Right lobe of liver (tissue), 6 donors: ENCODE measurements at regions not wholly inside any gene's neighbourhood (a gene's known extent, or its start where the extent isn't known, plus 50 kb on each side); places are given as distances from the start of the nearest gene placed in this dataset.
"Not testable (repeated sequence)": the region's sequence is repeated elsewhere in the genome, so short reads cannot be mapped to it uniquely, and the experiment has no call there.

ENCODE experiments used
- ATAC-seq, 4 donors: fragments of 200-7000 bp; cut with Tn5 transposase; one replicate each; pipeline ENCODE4 v1.9.1; 2020; ENCODE audit warnings: mild to moderate bottlenecking in 4 of 4, moderate library complexity in 4 of 4
- DNase-seq, 3 donors: peaks; one replicate each; pipeline ENCODE4 v3.0.0-alpha.2; 2020
- H3K27ac ChIP-seq, 3 donors: fragments of 200-600 bp; one replicate each; pipeline ENCODE4 v1.8.0; 2022
- H3K27me3 ChIP-seq, 2 donors: fragments of 200-600 bp; one replicate each; pipeline ENCODE4 v1.8.0; 2022
- H3K36me3 ChIP-seq, 4 donors: fragments of 200-600 bp; sonication (generic) in 1 of 4; one replicate each; pipeline versions ENCODE4 v1.5.1 to v1.8.0; 2017 to 2022; ENCODE audit warnings: control low read depth in 1 of 4
- H3K4me1 ChIP-seq, 4 donors: fragments of 200-600 bp; sonication (generic) in 1 of 4; one replicate each; pipeline versions ENCODE4 v1.5.1 to v1.8.0; 2017 to 2022; ENCODE audit warnings: control low read depth in 1 of 4
- H3K4me3 ChIP-seq, 3 donors: fragments of 200-600 bp; one replicate each; pipeline ENCODE4 v1.8.0; 2022
- H3K9me3 ChIP-seq, 4 donors: fragments of 200-600 bp; sonication (generic) in 1 of 4; one replicate each; pipeline versions ENCODE4 v1.5.1 to v1.8.0; 2017 to 2022; ENCODE audit warnings: control low read depth in 1 of 4
- CTCF ChIP-seq, 4 donors: fragments of 200-600 bp in 3 of 4; fragments of 450-650 bp in 1 of 4; IDR thresholded peaks; one replicate each; pipeline versions ENCODE4 v1.5.1 to v1.8.0; 2016 to 2022; ENCODE audit warnings: antibody characterized with exemption in 4 of 4, mild to moderate bottlenecking in 2 of 4
- POLR2A ChIP-seq: fragments of 450-650 bp; IDR thresholded peaks from one replicate; pipeline ENCODE4 v1.6.1; 2017; ENCODE audit warnings: antibody characterized with exemption, mild to moderate bottlenecking
- WGBS: methylation state at CpG from one replicate; pipeline ENCODE4 v1.1.6; 2018; ENCODE audit warnings: low coverage, low lambda C conversion rate; ENCODE audit not compliant: insufficient coverage; ENCODE audit errors: missing lambda C conversion rate; 5-methylcytosine and 5-hydroxymethylcytosine counted together
- intact Hi-C, 2 donors: fragments of 100-400 bp; cut with DNase I; formaldehyde crosslinking; loops; one replicate each; pipeline versions ENCODE4 v1.11.2 to v1.14.1; 2022
- donor health status: DM: no; HTN: yes; CAD: no.
- donor health status: DM: no; HTN: no; CAD: no.
- donor health status: DM: no; HTN: no; CAD: no.
- donor health status: DM: no; HTN: yes; CAD: no.
- donor health status: DM: no; HTN: yes; CAD: no.

GRCh38 chr3:104437891-104438290, 928.8 kb upstream of the ALCAM start:
- no peaks in the 10 kb centered on the region for H3K27me3 ChIP-seq
- intact Hi-C loops, result no loop called here
- 19% methylated on average over 1 of the region's 1 CpG for WGBS
- no peak for DNase-seq
- H3K9me3 ChIP-seq, result no peaks in the 10 kb centered on the region
- no peaks in the 10 kb centered on the region for H3K36me3 ChIP-seq
- H3K4me3 ChIP-seq, result no peak overlapping the region
- TF ChIP-seq POLR2A (no peak), CTCF (IDR thresholded peaks at IDR 0.05) (no peak)
- no peak overlapping the region for H3K27ac ChIP-seq
- no peak for ATAC-seq
- H3K4me1 ChIP-seq, result no peaks in the 10 kb centered on the region

DNA sequence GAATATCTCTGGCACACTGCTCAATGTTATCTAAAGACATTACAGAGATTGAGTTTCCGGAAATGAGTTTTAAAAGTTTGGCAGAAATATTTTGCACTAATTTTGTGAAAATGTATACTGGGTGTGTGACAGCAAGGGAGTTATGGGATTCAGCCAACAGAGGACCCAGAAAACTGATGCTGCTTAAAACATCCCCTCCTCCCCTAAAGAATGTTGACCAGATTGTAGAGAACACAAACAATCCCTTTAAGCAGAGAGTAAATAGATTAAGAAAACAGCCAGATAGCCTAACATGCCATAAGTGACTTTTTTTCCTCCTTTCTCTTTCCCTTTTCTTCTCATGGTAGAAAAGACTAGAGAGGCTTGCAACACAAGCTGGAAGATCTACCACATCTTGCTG, 928.0 kb upstream of the ALCAM start:
- intact Hi-C loops, result no loop called here
- Histone ChIP-seq H3K27ac (no peak overlapping the region), H3K4me3 (no peak overlapping the region), H3K27me3 (no peaks in the 10 kb centered on the region), H3K9me3 (no peaks in the 10 kb centered on the region), H3K36me3 (no peaks in the 10 kb centered on the region), H3K4me1 (no peaks in the 10 kb centered on the region)
- TF ChIP-seq POLR2A (no peak), CTCF (IDR thresholded peaks at IDR 0.05) (no peak)
- DNase-seq, result no peak
- no peak for ATAC-seq
- 85% methylated on average over 1 of the region's 1 CpG for WGBS

- H3K9me3 ChIP-seq, H3K4me1 ChIP-seq, intact Hi-C loops, DNase-seq, H3K4me3 ChIP-seq, H3K27ac ChIP-seq, H3K27me3 ChIP-seq, H3K36me3 ChIP-seq, ATAC-seq: not testable (repeated sequence)
- WGBS, result 81% methylated on average over 8 of the region's 9 CpGs
Measured at GRCh38 chr3:104445252-104445919, 921.3 kb upstream of the ALCAM start.

DNA sequence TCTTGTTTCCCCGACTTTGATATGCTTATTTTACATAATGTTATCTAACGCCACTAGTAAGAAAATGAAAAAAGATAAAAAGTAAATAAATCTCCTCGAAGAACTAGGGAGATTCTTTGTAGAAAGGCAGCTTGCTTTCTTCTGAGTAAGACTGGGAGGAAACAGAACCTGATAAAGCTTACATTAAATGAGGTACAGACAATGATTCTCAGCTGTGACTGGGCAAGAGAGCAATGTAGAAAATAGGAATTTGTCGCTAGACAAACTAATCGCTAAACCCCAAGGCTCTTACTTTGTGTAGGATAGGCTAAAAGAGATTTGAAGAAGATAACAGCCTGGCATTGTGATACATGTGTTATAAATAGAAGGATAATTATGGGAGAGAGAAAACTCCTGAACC, 919.0 kb upstream of the ALCAM start:
- Histone ChIP-seq H3K27me3 (no peaks in the 10 kb centered on the region), H3K9me3 (no peaks in the 10 kb centered on the region), H3K36me3 (no peaks in the 10 kb centered on the region), H3K4me1 (no peaks in the 10 kb centered on the region), H3K4me3 (no peak overlapping the region), H3K27ac (no peak overlapping the region)
- intact Hi-C loops, result no loop called here
- TF ChIP-seq CTCF (IDR thresholded peaks at IDR 0.05) (no peak), POLR2A (no peak)
- 36% methylated on average over 5 of the region's 5 CpGs for WGBS
- no peak for ATAC-seq
- no peak for DNase-seq

DNA sequence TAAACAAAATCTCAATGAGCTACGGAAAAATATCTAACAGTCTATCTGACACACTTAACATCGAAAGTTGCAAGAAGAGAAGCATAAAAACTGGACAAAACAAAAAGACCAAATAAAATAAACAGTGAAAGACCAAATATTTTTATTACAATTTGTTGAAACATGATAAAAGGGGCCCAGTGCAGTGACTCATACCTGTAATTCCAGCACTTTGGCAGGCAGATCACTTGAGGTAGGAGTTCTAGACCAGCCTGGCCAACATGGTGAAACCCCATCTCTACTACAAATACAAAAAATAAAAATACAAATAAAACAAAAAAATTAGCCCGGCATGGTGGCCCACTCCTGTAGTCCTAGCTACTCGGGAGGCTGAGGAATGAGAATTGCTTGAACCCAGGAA, 914.0 kb upstream of the ALCAM start:
- DNase-seq, result no peak
- Histone ChIP-seq H3K27me3 (no peaks in the 10 kb centered on the region), H3K4me1 (no peaks in the 10 kb centered on the region), H3K4me3 (no peak overlapping the region), H3K27ac (no peak overlapping the region), H3K9me3 (no peaks in the 10 kb centered on the region), H3K36me3 (no peaks in the 10 kb centered on the region)
- no peak for ATAC-seq
- no peak for TF ChIP-seq CTCF (IDR thresholded peaks at IDR 0.05)
- TF ChIP-seq POLR2A, result no peak
- intact Hi-C loops, result no loop called here
- 70% methylated on average over 4 of the region's 4 CpGs for WGBS
